Epithelial cell of prostate (primary cell): ENCODE measurements at regions not wholly inside any gene's neighbourhood (a gene's known extent, or its start where the extent isn't known, plus 50 kb on each side); places are given as distances from the start of the nearest gene placed in this dataset.

Source experiments
- DNase-seq: peaks from one replicate; pipeline ENCODE4 v3.0.0-alpha.2; 2011; ENCODE audit warnings: low read depth, low spot score
- H3K27ac ChIP-seq: fragments of 450-650 bp; 2 replicates; pipeline ENCODE4 v1.5.1; 2017; ENCODE audit warnings: mild to moderate bottlenecking

DNA sequence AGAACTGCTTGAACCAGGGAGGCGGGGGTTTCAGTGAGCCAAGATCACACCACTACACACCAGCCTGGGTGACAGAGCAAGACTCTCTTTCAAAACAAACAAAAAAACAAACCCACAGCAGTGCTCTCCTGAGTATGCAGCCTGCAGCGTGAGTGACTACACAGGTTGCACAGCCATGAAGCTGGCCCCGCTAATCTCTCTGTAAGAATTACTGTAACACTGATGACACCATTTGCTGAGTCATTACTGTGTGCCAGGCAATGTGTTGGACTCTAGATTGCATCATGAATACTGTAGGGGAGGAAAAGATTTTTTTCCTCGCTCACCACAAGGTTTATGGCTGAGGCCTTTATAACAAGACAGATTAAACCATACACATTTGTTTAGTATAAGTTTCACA, 118.6 kb upstream of the ATP8B1 start:
- DNase-seq: no peak
- H3K27ac ChIP-seq: peak overlapping the region; percentile 49

DNA sequence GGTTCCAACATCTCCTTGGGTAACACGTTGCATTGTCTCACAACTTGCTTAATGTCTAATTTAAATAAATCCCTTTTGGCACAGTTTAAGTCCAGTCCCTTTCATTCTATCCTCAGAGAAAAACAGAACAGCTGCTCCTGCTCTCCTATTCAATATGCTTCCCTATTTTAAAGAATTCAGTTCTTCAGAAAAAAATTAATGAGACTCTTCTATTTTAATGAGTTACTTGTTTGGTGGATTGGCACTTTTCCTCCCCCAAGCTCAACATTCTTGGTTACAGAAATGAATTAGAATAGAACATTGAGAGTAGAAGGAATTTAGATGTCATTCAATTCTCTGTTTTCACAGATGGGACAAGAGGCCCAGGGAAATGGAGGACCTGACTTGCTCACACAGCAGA, 116.9 kb upstream of the ATP8B1 start:
- no peak for DNase-seq

DNA sequence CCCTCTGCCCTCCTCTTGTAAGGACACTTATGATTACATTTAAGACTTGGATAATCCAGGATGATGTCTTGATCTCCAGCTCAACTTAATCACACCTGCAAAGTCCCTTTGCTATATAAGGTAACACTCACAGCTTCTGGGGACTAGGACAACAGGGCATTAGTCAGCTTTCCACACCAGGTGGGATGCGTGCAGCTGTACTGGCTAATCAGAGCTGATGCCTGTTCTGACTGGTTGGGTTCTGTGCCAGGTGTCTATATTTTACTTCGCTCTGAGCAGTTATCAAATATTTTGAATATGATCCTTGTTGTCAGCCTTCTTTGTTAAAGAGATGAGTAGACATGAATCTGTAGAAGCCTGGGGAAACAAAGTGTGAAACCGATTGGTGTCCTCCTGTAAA, 115.5 kb upstream of the ATP8B1 start:
- H3K27ac ChIP-seq: no peak overlapping the region
- no peak for DNase-seq

More for the DNA sequence above, 116.9 kb upstream of the ATP8B1 start:
- no peak overlapping the region for H3K27ac ChIP-seq

DNA sequence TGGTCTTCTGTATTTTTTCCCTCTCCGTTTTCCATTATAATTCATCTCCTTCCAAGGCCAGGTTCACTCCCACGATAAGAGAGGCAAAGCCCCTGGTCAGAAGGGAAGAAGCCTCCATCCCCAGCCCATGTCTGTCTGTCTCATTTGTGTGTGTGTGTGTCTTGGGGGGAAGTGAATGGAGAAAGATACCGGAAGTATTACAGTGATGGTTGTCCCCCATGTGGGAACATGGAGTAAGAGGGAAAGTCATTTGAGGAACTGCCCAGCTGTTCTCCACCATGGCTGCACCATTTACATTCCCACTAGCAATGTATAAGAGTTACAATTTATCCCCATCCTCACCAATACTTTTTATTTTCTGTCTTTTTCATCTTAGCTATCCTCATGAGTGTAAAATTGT, 113.6 kb upstream of the ATP8B1 start:
- no peak for DNase-seq
- H3K27ac ChIP-seq: no peak overlapping the region

DNA sequence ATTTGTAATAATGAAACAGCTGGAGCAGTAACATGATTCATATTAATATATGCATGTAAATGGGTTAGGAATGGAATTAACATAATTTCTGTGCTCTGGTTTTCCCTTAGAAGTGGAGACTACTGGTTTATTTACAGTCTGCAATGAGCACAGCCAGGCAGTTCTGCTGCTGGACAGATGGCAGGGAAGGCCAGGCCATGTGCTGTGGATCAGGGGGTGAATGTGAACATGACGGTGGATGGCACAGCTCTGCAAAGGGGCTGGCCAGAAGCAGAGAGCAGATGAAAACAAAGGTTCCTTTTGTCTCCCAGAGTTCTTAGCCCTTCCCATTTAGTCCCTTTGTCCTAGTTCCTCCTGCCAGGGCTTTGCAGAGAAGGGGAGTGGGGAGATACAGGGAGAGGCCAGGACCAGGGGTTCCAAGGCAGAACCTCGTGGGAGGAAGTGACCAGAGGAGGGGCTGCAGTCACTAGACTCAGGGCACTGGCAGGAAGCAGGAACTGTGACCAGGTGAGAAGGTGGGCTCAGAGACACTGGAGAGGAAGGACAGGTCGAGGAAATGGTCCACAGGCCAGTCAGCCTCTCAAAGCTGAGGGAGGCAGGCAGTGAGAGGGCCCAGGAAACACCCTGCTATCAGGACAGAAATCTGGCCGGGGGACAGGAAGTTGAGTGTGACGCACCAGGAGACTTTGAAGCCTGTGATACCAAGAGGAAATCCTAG, 112.9 kb upstream of the ATP8B1 start:
- no peak for DNase-seq
- no peak overlapping the region for H3K27ac ChIP-seq

DNA sequence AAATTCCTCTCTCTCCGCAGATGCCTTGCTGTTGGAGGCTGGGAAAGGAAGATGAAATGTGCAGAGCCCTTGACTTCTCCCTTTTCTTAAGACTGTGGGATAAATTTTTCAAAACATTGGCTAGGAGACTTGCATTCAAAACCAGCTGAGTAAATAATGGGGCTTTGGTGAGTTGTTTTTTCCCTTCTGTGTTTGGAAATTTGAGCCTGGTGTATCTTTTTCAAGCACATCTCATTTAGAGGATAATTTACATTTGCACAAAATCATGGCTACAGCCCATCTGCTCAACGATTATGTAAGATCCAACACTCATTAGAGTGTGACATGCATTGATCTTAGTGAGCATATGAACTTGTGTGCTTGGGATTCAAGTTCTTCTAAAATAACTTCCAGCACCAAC, 112.1 kb upstream of the ATP8B1 start:
- H3K27ac ChIP-seq: no peak overlapping the region
- DNase-seq: no peak

DNA sequence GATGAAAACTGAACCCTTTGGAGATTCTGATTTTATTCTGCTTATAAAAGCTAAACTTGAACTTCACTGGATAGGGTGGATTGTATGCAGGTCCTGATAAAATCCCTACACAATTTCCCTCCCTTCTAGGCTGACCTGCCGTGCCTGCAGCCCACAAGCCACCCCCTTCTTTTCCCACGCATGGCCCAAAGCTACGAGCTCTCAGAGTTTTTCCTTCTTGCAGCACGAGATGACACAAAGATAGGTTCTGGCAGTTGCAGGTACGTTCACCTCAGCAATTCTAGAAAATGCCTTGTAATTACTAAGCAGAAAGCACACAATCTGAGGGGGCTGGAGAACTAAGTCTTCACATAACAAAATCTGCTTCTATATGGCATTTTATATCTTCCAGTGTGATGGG, 110.6 kb upstream of the ATP8B1 start:
- no peak for DNase-seq

DNA sequence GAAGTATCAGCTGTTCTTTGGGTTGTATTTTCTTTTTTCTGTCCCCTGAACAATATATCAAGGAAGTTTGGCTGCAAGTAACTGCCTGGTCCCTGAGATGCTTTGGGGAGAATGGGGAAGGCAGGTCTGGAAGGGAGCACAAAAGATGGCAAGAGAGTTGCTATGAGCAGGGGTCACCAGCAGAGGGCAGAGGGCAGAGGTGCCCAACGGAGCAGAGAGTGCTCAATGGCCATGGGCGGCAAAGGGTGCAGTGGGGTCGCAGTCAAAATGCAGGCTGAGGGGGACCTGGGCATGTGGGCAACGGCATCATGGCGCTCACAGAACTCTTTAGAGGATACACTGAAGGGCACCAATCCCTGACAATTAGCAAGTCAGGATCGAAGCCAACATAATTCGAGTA, 107.7 kb upstream of the ATP8B1 start:
- no peak for DNase-seq

More for the DNA sequence above, 110.6 kb upstream of the ATP8B1 start:
- no peak overlapping the region for H3K27ac ChIP-seq

DNA sequence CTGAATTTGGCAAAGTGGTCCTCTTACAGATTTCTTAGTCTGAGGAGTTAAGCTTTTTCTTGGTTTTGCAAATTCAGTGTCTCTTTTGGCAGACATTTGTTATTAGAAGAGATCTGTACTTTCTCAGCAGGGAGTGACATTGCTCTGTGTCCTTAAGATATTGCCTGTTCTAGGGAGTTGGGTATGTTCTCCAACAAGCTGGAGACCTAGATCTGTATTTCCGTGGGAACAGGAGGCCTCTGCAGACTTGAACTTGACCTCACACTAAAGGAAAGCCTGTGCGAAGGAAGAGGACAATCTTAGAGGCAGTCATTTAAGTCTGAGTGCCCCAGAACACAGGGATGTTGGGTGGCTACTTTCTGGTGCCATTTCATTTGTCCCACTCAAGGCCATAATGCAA, 107.0 kb upstream of the ATP8B1 start:
- DNase-seq: no peak
- peak overlapping the region; percentile 34 for H3K27ac ChIP-seq

More for the DNA sequence above, 107.7 kb upstream of the ATP8B1 start:
- H3K27ac ChIP-seq: no peak overlapping the region

DNA sequence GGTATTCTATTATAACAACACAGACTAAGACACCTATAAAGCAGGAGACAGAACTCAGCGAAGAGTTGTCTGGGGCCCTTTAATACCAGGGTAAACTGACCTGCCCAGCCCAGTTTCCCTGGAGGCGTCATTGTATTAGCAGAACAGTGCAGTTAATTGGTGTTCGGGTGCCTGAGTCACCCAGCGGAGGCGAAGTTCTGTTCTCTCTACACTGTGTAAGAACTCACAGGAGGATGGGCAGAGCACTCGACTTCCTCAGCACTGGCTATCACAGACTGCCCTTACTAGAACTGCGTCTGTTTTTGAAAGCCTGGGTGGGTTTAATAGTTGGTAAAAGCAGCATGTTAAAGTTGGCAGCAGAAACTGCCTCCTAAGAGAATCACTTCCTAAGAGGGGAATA, 106.5 kb upstream of the ATP8B1 start:
- H3K27ac ChIP-seq: peak overlapping the region; percentile 34

DNA sequence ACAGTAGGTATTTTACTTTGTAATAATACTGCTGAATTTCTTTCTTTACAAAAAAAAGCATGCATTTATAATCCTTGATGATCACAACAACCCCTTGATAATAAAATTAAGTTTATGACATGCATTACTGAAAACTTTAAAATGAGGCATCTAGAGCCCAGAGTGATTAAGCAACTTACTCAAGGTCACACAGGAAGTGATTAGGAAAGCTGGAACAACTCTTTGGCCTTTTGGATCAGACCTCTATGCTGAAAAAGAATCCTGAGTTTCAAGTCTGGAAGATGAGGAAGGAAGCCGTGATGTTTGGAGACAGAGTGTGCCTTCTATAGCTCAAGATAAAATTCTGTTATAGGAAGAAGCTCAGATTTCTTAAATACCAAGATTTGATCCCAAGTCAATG, 105.0 kb upstream of the ATP8B1 start:
- H3K27ac ChIP-seq: no peak overlapping the region
- no peak for DNase-seq

More for the DNA sequence above, 106.5 kb upstream of the ATP8B1 start:
- peak; percentile 64 for DNase-seq

DNA sequence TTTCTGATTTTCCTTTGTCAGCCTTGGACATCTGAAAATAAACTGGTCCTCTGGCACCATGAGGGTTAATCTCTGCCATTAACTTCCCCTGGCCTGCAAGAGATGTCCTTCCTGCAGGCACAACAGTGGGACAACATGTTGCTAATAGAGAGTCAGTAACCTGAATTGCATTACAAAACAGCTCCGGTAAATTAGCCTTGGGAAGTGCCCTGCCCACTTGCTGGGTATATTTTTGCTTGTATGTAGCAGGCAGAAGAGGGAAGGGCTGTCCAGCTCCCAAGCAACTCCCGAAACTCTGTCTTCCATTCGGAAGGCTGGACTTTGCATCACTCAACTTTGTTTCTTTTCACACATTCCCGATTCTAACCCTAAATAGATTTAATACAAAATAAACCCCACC, 104.4 kb upstream of the ATP8B1 start:
- DNase-seq: no peak
- no peak overlapping the region for H3K27ac ChIP-seq

DNA sequence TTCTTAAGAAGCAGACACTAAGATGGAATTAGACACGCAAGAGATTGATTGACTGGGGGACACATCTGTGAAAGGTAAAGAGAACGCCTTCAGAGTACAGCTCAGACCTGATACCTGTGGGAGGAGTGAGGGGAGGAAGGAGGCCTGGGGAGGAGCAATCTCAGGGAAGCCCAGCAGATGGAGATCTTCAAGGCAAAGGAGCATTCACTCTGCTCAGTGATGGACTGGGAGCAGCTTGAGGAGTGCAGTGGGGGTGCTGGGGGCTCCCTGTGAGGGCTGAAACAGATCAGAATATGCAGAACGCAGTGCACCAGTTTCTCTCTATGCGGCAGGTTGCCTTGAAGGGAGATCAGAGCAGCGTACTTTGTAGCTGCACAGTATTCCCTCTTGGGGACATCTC, 103.7 kb upstream of the ATP8B1 start:
- no peak overlapping the region for H3K27ac ChIP-seq

DNA sequence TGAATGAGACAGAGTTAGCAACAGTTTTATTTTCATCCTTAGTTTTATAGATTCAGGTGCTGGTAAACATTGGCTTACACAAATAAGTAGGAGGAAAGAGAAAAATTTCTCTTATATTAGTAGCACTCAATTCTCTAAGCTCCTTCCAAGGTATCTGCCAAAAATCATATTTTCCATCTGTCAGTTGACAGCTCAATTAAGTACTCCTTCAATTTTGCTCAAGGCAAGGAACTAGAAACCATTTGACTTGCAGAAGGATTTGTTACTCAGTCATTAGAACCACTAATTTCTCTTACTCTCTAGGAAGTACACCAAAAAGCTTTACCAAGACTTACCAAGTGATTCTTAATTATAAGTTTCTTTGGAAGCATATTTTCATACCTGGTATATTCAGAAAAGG, 101.4 kb upstream of the ATP8B1 start:
- H3K27ac ChIP-seq: no peak overlapping the region
- DNase-seq: no peak

More for the DNA sequence above, 103.7 kb upstream of the ATP8B1 start:
- DNase-seq: no peak

DNA sequence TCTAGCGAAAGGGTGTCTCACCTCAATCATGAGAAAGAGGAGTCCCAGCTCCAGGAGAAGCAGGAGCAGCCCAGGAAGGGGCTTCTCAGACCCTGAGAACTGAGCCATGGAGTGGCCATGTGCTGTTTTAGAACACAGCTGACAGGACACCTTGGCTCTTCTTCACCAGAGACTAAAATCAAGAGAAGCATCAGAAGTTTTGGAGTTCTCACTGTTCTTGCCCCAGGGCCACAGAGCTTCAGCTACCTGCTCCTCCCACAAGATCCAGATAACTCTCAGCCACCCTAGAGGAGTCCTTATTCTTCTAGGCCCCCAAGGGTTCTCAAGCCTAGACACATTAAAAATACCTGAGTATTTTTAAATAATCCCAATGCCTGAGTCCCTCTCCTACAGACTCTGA, 99.6 kb upstream of the ATP8B1 start:
- peak overlapping the region; percentile 94 for H3K27ac ChIP-seq

DNA sequence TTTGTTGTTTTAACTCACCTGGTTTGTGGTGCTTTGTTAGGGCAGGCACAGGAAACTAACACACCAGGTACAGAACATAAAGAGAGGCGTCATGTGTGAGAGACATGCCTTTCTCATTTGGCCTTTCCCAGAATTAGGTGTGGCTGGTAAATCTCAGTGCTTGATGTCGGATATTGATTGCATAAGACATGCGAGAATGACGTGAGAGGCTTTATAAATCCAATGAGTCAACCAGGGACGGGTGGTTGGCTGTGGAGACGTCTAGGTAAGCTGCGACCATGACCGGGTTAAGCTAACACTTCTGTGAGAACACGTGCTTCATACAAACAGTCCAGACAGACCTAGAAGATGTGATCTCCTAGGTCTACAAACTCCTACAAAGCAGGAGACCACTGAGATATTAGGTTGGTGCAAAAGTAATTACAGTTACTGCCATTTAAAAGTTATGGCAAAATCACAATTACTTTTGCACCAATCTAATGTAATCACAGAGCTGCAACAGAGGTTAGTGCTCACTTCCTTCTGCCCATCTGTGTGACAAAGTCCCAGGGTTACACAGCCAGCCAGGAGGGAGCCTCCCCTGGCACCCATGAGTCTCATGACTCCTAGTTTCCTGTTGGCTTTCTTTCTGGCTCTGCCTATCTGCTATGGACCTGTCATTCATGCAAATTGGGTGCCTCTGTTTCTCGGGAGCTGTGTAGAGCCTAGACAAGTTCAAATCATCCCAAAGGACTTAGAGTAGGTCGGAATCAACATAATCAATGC, 98.9 kb upstream of the ATP8B1 start:
- peak; percentile 100 for DNase-seq
- H3K27ac ChIP-seq: peak overlapping the region; percentile 94

More for the DNA sequence above, 99.6 kb upstream of the ATP8B1 start:
- no peak for DNase-seq

DNA sequence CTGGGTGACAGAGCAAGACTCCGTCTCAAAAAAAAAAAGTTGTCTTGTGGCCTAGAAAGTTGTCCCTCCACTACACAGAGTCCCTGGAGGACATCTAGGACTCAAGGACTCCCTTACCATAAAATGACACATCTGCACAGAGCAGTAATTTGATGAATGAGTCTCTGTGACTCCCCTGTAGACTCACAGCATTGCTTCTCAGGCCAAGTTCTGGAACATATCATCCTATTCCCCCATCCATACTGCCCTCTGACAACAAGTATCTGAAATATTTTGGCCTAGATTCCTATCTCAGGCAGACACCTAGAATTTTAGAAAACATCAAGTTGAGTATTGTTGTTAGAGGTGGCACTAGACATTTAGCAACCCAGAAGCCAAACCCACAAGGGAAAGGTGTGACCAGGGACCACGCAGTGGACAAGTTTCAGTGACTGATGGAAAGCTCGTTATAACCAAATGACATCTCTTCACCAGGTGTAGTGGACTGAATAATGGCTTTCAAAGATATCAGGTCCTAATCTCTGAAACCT, 97.9 kb upstream of the ATP8B1 start:
- DNase-seq: peak; percentile 37
- H3K27ac ChIP-seq: peak overlapping the region; percentile 94

DNA sequence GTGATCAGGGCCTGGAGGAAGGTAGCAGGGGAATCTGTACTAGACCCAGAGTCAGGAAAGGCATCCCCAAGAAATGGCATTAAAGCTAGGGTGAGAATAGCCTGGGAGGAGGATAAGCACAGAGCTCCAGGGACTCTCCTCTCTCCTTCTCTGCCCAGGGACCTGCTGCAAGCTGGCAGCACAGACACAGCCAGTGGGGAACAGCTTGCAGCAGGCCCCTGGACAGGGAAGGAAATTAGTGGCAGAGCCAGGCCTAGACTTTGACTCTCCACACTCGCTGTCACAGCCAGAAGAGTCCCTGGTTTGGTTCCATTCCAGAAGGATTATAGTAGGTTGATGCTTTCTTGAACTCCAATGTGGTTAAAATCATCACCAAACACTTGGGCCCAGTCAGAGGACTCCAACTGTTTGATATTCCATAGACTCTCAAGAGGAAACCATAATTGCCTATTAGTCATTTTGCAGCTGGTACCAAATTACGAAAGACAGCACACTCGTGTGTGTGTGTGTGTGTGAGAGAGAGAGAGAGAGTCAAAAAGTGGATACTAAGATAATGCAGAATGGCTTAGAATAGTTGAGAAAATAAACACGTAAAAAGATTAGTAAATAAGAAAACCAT, 95.5 kb upstream of the ATP8B1 start:
- peak; percentile 60 for DNase-seq
- no peak overlapping the region for H3K27ac ChIP-seq

DNA sequence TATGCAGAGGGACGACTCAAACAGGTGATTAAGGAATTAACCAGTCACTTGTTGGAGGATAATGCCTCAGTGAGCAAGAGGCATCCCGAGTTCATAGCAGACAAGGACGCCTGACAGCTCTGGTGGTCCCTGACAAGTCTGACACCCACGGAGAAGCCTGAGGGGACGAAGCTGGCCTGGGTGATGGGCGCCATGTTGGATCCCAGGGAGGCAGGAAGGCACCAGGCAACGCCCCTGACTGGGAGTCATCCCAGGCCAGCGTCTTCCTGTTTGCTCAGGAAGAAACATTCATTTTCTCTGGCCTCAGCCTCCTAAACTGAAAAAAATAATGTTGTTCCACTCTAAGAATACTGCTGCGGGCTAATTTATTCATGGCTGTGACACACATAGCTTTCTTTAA, 92.1 kb upstream of the ATP8B1 start:
- no peak for DNase-seq
- H3K27ac ChIP-seq: peak overlapping the region; percentile 11

DNA sequence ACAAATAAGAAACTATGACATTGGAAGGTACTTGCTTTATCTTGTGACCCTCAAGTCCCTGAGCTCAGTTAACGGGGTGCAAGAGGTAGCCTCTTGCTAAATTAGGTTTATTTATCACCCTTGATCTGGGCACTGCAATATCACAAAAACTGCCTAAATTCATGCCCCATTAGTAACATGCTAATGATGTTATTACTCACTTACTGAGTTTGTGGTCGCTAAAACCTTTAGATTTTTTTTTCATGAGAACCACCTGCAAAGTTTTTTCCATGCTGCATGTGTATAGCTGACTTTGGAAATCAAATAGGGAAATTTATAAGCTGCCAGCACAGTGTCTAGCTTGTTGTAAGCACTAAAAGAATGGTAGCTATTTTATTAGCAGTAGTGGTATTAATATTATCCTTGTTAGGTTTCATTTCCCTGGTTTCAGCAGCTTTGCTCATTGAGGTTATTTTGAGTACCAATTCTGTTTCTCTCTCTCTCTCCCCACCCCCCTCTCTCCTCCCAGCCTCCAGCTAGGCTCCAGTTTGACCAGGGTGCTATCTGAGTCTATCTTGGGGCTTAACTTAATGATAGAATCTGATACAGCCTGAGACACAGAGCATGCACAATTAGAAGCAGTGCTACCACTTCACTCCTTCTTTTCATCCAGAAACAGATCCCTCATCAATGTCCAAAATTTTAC, 88.7 kb upstream of the ATP8B1 start:
- DNase-seq: no peak
- H3K27ac ChIP-seq: no peak overlapping the region
